ENCODE measurements at regions not wholly inside any gene's neighbourhood (a gene's known extent, or its start where the extent isn't known, plus 50 kb on each side); places are given as distances from the start of the nearest gene placed in this dataset.

DNA sequence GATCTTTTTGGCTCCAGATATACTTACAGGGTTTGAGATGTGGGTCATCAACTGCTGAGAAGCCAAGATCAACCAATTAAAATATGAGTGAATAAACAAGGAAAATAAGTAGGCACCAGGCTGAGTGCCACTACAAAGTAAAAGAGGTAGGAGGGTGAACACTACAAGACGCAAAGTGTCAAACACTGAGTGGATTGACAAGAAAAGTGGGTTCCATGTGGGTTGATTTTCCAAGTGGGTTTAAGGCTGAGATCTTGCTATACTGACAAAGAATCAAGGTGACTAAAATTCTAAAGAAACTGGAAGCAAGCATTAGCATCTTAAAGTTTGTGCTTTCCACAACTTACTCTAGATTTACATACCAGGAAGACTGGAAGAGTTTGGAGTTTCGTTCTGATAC lies 160.4 kb upstream of the SPACA1 start:
- ATAC-seq (no peak), DNase-seq (no peak)
- no peak overlapping the region for H3K27ac Mint-ChIP-seq
- CTCF ChIA-PET: no interaction called here
- H3K36me3 Mint-ChIP-seq: peaks cover under 1% of the 10 kb centered on the region
- no peaks in the 10 kb centered on the region for H3K4me1 Mint-ChIP-seq
- no peaks in the 10 kb centered on the region for H3K9me3 Mint-ChIP-seq (ENCODE audit: low read depth)
- H3K4me3 Mint-ChIP-seq: no peak overlapping the region
- peaks cover 17% of the 10 kb centered on the region for H3K27me3 Mint-ChIP-seq

DNA sequence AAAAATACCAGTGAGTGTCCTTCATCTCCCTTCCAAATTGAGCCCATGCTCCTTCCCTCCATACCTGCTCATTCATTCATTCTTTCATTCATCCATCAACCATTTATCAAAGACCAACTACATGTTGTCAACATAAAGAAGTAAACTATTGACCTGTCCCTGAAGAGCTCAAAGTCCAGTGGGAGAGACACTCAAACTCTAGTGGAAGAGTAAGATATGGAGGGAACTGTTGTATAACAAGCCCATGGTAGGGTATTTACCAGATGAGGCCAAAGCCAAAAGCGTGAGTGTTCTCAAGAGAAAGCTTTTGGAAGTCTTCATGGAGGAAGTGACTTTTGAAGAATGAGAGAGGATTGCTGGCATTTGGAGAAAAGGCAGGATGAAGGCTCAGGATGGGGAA lies 163.4 kb upstream of the SPACA1 start:
- DNase-seq (no peak), ATAC-seq (no peak)
- Mint-ChIP-seq H3K36me3 (peaks cover 4% of the 10 kb centered on the region), H3K4me3 (no peak overlapping the region), H3K4me1 (peaks cover 6% of the 10 kb centered on the region), H3K9me3 (ENCODE audit: low read depth) (no peaks in the 10 kb centered on the region), H3K27ac (no peak overlapping the region), H3K27me3 (peaks cover 15% of the 10 kb centered on the region)
- CTCF ChIA-PET: no interaction called here

DNA sequence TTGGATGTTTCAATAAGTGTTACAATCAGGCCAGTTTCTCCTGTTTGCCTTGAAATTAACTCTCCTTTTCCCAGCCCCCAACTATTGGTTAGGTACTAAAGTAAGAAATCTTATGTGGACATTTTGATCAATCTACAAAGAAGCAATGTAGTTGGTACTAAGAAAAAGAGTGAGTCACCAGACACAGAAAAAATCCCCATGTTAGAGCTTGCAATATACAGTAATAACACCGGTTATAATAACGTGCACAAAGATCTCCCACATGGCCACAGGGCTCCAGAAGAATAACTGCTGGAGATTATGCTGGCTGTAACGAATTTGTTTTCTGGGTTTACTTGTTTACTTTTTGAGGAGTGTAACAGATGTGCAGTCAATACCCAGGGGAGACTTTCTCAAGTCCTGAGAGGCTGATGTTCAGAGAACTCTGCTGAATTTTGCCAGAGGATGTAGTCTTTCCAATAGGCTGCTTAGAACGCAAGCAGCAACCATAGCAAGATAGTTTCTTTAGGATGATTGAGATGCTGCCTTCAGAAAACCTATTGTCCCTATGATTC lies 166.2 kb upstream of the SPACA1 start:
- ATAC-seq: no peak
- Mint-ChIP-seq H3K4me3 (no peak overlapping the region), H3K9me3 (ENCODE audit: low read depth) (no peaks in the 10 kb centered on the region), H3K27me3 (peaks cover 23% of the 10 kb centered on the region), H3K27ac (no peak overlapping the region), H3K36me3 (peaks cover 4% of the 10 kb centered on the region), H3K4me1 (peaks cover 6% of the 10 kb centered on the region)
- no peak for DNase-seq
- CTCF ChIA-PET: no interaction called here

DNA sequence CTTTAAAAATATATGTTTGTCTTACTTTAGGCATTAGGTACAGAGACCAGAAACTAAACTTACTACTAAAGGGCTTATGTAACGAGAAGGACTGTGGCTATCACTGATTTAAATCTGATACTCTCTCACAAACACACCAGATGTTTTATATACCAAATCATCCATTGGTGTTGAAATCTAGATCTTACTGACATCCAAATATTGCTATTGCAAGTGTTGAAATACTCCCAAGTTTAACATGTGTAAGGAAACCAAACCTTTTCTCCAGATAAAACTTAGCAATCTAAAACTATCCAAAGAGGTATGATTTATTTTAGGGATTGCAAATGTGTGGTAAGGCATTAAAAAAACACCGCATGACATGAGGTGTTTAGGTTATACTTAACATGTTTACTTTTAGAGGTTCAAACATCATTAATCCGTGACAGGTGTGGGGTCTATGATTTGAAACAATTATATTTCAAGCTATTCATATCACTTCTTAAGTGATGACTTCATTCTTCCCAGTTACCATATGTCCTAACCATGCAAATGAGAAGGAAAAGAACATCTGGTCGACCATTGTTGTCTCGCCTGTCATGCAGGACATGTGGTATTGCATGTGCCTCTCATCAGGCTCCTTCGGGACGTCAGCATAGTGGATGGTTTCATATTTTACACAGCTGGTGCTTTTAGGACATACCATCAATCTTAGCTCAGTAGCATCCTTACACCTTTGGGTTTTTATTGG lies 168.3 kb upstream of the SPACA1 start:
- peaks cover 4% of the 10 kb centered on the region for H3K36me3 Mint-ChIP-seq
- H3K27me3 Mint-ChIP-seq: peaks cover 31% of the 10 kb centered on the region
- H3K4me1 Mint-ChIP-seq: peaks cover 6% of the 10 kb centered on the region
- no peaks in the 10 kb centered on the region for H3K9me3 Mint-ChIP-seq (ENCODE audit: low read depth)
- no peak for DNase-seq
- CTCF ChIA-PET: interaction anchor here (1.0 kb wide), 1 partner anchor 12 kb away, joined by 3 read pairs; no protein-coding TSS in a partner anchor
- H3K27ac Mint-ChIP-seq: no peak overlapping the region
- ATAC-seq: no peak
- no peak overlapping the region for H3K4me3 Mint-ChIP-seq

DNA sequence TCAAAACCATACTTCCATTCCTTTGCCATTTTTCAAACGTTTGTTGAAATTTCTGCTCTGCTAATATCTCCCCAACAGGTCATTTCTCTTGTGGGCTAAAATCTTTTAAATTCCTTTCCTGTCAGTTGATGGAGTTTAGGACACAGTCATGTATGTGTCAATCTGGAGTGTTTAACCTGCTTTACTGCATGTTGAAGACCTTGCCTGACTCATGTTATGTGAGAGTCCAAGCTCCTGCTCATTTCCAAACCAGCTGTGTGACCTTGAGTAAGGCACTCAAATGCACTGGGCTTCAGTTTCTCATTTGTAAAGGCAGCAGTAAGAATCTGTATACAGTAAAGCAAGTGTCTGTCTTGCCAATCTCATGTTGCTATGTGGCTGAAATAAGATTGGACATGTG lies 171.9 kb upstream of the SPACA1 start:
- no peak for DNase-seq
- ATAC-seq: no peak
- H3K9me3 Mint-ChIP-seq (ENCODE audit: low read depth): no peaks in the 10 kb centered on the region
- H3K4me3 Mint-ChIP-seq: no peak overlapping the region
- H3K4me1 Mint-ChIP-seq: no peaks in the 10 kb centered on the region
- no peaks in the 10 kb centered on the region for H3K36me3 Mint-ChIP-seq
- H3K27ac Mint-ChIP-seq: no peak overlapping the region
- peaks cover 41% of the 10 kb centered on the region for H3K27me3 Mint-ChIP-seq
- CTCF ChIA-PET: no interaction called here

DNA sequence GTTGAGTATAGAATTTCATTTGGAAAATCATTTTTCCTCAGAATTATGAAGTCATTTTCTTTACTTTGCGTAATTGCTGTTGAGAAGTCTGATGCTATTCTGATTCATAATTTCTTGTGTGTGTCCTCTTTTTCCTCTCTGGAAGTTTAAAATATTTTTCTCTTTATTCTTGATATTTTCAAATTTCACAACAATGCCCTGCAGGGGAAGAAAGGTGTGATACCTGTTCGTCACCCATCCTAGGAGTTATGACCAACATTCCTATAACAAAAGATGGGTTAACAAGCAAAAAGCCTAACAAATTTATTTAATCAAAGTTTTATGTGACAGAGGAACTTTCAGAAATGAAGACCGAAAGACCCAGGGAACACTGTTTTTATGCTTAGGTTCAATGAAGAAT lies 171.5 kb upstream of the AKIRIN2 start:
- H3K27me3 Mint-ChIP-seq: peaks cover 35% of the 10 kb centered on the region
- no peaks in the 10 kb centered on the region for H3K4me1 Mint-ChIP-seq
- H3K36me3 Mint-ChIP-seq: no peaks in the 10 kb centered on the region
- H3K9me3 Mint-ChIP-seq (ENCODE audit: low read depth): no peaks in the 10 kb centered on the region
- no peak for DNase-seq
- ATAC-seq: no peak
- no peak overlapping the region for H3K27ac Mint-ChIP-seq
- no peak overlapping the region for H3K4me3 Mint-ChIP-seq
- CTCF ChIA-PET: interaction anchor here (1.0 kb wide), 1 partner anchor 33 kb away, joined by 3 read pairs; no protein-coding TSS in a partner anchor

DNA sequence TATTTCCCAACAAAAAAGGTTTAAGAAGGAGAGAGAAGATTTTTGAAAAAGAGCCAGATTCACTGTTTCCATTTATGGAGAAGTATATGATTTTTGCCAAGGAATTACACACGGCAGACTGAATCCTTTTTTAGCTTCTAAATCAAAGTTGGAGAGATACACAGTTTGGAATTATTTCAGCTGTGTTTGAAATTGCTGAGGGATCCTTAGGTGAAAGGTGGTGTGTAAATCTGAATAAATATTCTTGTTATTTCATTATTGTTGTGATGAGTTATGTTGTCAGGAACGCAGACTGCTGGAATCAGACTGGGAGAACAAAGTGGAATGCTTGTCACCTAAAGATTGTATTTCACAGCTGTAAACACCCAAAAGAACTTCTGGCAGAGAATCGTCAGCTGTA lies 168.5 kb upstream of the AKIRIN2 start:
- Mint-ChIP-seq H3K9me3 (ENCODE audit: low read depth) (no peaks in the 10 kb centered on the region), H3K27me3 (peaks cover 12% of the 10 kb centered on the region), H3K27ac (no peak overlapping the region), H3K4me1 (no peaks in the 10 kb centered on the region), H3K36me3 (no peaks in the 10 kb centered on the region), H3K4me3 (no peak overlapping the region)
- ATAC-seq (no peak), DNase-seq (no peak)
- CTCF ChIA-PET: no interaction called here

DNA sequence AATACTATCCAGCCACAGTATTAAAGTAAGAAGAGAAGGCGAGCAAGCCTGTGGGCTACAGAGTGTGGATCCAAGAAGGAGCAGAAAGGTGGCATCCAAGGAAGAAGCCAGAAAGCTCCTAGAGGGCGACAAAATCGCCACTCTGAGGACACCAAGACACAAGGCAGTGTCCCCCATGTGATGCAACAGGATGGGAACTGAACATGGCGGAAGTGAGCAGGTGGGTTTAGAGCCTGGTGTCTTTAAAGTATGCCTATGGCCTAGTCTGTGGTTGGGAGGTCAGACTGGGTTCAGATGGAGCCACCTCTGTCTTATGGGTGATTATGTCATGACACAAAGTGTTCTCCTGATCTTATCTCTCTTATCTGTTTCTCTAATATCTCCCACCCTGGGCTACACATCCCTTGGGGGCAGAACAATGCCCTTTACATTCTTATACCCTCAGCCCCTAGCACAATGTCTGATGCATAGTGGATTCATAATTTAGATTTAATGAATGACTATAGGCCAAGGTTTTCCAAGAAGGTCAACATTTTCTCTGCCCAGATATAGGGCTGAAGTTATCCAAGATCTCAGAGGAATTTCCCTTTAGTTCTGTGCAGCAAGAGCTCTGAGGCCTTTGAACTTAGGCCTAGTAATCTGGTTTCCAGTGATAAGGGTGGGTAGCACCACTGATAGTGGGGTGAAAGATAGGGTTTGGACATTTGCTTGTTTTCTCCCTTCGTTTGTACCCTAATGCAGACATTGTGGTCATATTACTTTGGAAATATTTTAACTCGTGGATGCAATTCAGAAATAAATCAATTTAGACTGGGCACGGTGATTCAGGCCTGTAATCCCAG lies 167.3 kb upstream of the AKIRIN2 start:
- Mint-ChIP-seq H3K4me3 (no peak overlapping the region), H3K4me1 (no peaks in the 10 kb centered on the region), H3K27me3 (peaks cover 14% of the 10 kb centered on the region), H3K36me3 (no peaks in the 10 kb centered on the region), H3K9me3 (ENCODE audit: low read depth) (no peaks in the 10 kb centered on the region), H3K27ac (no peak overlapping the region)
- CTCF ChIA-PET: no interaction called here
- no peak for ATAC-seq
- DNase-seq: no peak

DNA sequence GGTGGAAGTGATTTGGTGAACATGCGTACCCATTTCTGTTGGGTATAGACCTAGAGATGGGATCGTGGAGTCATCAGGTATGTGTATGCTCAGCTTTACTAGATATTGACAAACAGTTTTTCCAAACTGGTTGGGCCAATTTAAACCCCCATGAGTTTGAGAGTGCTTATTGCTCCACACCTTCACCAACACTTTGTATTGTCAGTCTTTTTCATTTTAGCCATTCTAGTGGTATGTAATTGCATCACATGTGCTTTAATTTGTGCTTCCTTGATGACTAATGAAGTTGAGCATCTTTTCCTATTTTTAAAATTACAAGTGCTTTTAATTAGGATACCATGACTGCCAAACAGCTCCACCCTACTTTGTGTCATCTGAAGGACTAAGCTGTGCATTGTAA lies 158.9 kb upstream of the AKIRIN2 start:
- no peak overlapping the region for H3K4me3 Mint-ChIP-seq
- no peaks in the 10 kb centered on the region for H3K4me1 Mint-ChIP-seq
- DNase-seq (no peak), ATAC-seq (no peak)
- H3K27me3 Mint-ChIP-seq: peaks cover 9% of the 10 kb centered on the region
- CTCF ChIA-PET: no interaction called here
- H3K36me3 Mint-ChIP-seq: no peaks in the 10 kb centered on the region
- H3K9me3 Mint-ChIP-seq (ENCODE audit: low read depth): no peaks in the 10 kb centered on the region
- H3K27ac Mint-ChIP-seq: no peak overlapping the region

DNA sequence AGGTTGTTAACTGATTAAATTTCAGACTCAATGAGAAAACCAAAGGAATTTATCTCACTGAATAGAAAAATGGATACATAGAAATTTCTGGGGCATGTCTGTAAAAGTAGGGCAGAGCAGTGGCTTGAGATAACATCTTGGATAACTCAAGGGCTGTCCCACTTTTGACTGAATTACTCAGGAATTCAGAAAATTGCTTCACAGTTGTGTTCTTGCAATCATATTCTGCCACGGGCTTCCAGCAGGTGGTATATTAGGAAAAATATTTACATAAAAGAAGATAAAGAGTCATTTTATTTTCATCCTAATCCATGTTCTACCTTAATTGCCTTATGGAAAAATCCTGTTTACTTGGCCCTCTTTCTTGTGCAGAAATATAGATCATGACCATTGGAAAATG lies 156.4 kb upstream of the AKIRIN2 start:
- H3K36me3 Mint-ChIP-seq: no peaks in the 10 kb centered on the region
- CTCF ChIA-PET: no interaction called here
- DNase-seq (no peak), ATAC-seq (no peak)
- H3K4me3 Mint-ChIP-seq: no peak overlapping the region
- no peaks in the 10 kb centered on the region for H3K9me3 Mint-ChIP-seq (ENCODE audit: low read depth)
- peaks cover 2% of the 10 kb centered on the region for H3K27me3 Mint-ChIP-seq
- no peak overlapping the region for H3K27ac Mint-ChIP-seq
- no peaks in the 10 kb centered on the region for H3K4me1 Mint-ChIP-seq

DNA sequence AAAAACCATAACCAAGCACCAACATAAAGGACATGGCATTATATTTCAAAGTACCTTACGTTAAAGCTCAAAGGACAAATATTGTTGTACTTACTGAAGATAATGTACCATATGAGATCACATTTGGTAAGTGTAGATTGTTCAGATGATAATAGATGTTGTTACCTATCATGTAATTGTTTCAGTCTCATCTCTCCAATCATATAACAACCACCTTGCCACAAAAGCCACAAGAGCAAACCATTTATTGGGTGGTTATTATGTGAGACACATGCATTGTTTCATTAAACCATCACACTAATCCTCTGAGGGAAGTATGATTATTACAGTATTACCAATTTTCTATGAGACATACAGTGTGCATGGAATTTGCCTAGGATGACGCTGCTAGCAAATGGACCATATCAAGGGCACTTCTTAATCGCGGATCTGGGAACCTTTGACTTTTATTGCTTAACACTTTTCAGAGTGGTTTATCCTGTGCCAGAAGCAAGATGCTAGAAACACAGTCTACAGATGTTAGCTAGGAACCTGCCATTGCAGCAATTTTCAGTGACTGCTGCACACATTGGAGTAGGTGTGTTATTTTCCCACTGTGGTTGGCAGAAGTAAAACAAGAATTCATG lies 149.8 kb upstream of the AKIRIN2 start:
- H3K36me3 Mint-ChIP-seq: no peaks in the 10 kb centered on the region
- ATAC-seq (no peak), DNase-seq (no peak)
- H3K27me3 Mint-ChIP-seq: peaks cover 22% of the 10 kb centered on the region
- no peak overlapping the region for H3K27ac Mint-ChIP-seq
- no peaks in the 10 kb centered on the region for H3K4me1 Mint-ChIP-seq
- no peaks in the 10 kb centered on the region for H3K9me3 Mint-ChIP-seq (ENCODE audit: low read depth)
- H3K4me3 Mint-ChIP-seq: no peak overlapping the region
- CTCF ChIA-PET: interaction anchor here (1.0 kb wide), 1 partner anchor 15 kb away, joined by 4 read pairs; no protein-coding TSS in a partner anchor

DNA sequence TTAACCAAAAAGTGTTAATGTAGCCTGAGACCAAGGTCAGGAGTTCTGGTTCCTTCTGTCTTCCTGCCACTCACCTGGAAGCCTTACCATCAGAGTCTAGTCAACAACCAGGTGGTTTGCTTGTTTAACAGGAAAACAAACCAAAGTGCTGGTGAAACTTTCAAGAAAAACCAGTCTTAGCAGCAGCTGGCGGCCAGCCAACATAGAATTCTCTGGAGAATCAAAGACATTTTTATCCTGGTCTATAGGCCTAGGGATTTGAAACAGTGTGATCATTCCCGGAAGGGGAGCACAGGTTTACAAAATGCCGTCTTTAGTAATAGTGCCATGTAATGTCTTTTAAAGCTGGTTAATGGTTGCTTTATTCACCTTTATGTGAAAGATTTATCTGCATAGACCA lies 146.6 kb upstream of the AKIRIN2 start:
- Mint-ChIP-seq H3K9me3 (ENCODE audit: low read depth) (no peaks in the 10 kb centered on the region), H3K4me1 (no peaks in the 10 kb centered on the region), H3K36me3 (no peaks in the 10 kb centered on the region), H3K27ac (no peak overlapping the region), H3K27me3 (peaks cover 22% of the 10 kb centered on the region), H3K4me3 (no peak overlapping the region)
- CTCF ChIA-PET: no interaction called here
- ATAC-seq (no peak), DNase-seq (no peak)

DNA sequence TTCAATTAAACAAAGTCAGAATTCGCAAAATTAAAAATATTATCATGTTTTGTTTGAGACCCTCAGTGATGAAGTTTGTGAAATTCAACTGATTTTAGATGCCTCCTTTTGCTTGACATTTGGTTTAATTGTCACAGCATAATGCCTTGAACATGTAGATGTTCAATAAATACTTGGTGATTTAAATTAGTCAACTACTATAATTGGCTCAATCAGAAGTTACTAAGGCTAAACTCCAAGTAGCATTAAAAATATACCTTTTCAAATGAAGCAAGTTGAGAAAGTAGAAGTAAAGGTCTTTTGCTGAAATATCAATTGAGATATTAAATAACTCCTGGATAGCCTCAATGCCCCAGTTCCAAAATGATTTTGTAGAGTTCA lies 145.8 kb upstream of the AKIRIN2 start:
- no peak overlapping the region for H3K27ac Mint-ChIP-seq
- no peaks in the 10 kb centered on the region for H3K36me3 Mint-ChIP-seq
- H3K27me3 Mint-ChIP-seq: peaks cover 22% of the 10 kb centered on the region
- no peak for DNase-seq
- ATAC-seq: no peak
- no peaks in the 10 kb centered on the region for H3K9me3 Mint-ChIP-seq (ENCODE audit: low read depth)
- no peak overlapping the region for H3K4me3 Mint-ChIP-seq
- H3K4me1 Mint-ChIP-seq: no peaks in the 10 kb centered on the region
- CTCF ChIA-PET: no interaction called here

All from activated CD8-positive, alpha-beta memory T cell treated with anti-CD3 and anti-CD28 coated beads, Interleukin-2, amount 10 ng/mL, durations not matched to agents 7 days and 5 days (primary cell).